DMS153 treated with DMSO at 0.1 percent for 48 hours (cell line): ENCODE measurements at regions not wholly inside any gene's neighbourhood (a gene's known extent, or its start where the extent isn't known, plus 50 kb on each side); places are given as distances from the start of the nearest gene placed in this dataset.
A peak's percentile ranks its signal among the peaks of the same experiment; 100 is the strongest.
"Not testable (repeated sequence)": the region's sequence is repeated elsewhere in the genome, so short reads cannot be mapped to it uniquely, and the experiment has no call there.

ENCODE experiments used
- DNase-seq: peaks from one replicate; lab custom pipeline; 2025; ENCODE audit not compliant: unreplicated experiment; lab: John Stamatoyannopoulos, UW

GRCh38 chr6:112401083-112401482 is 54.0 kb downstream of the RFPL4B start:
- DNase-seq = no peak

GRCh38 chr6:112407101-112407590 is 60.0 kb downstream of the RFPL4B start:
- no peak for DNase-seq

GRCh38 chr6:112408522-112408921 is 61.4 kb downstream of the RFPL4B start:
- no peak for DNase-seq

- DNase-seq = no peak
These were observed 62.2 kb downstream of the RFPL4B start for GRCh38 chr6:112409311-112409710.

GRCh38 chr6:112413780-112414179 is 66.7 kb downstream of the RFPL4B start:
- no peak for DNase-seq

GRCh38 chr6:112415366-112415765 is 68.2 kb downstream of the RFPL4B start:
- DNase-seq = no peak

- no peak for DNase-seq
These were observed 69.7 kb downstream of the RFPL4B start for GRCh38 chr6:112416866-112417265.

GRCh38 chr6:112427011-112427410 is 79.9 kb downstream of the RFPL4B start:
- not testable (repeated sequence) for DNase-seq

GRCh38 chr6:112427499-112427898 is 80.4 kb downstream of the RFPL4B start:
- DNase-seq = no peak

- DNase-seq = no peak
These were observed 81.3 kb downstream of the RFPL4B start for GRCh38 chr6:112428477-112428876.

- DNase-seq = no peak
These were observed 82.1 kb downstream of the RFPL4B start for GRCh38 chr6:112429226-112429625.

- DNase-seq = peak; percentile 19
These were observed 84.7 kb downstream of the RFPL4B start for GRCh38 chr6:112431803-112432202.

- no peak for DNase-seq
These were observed 85.7 kb downstream of the RFPL4B start for GRCh38 chr6:112432853-112433252.

GRCh38 chr6:112433457-112433856 is 86.3 kb downstream of the RFPL4B start:
- DNase-seq = peak; percentile 38

- no peak for DNase-seq
These were observed 87.8 kb downstream of the RFPL4B start for GRCh38 chr6:112434896-112435435.

- DNase-seq = no peak
These were observed 89.9 kb downstream of the RFPL4B start for GRCh38 chr6:112437058-112437457.

GRCh38 chr6:112439010-112439409 is 91.9 kb downstream of the RFPL4B start:
- no peak for DNase-seq

- DNase-seq = no peak
These were observed 92.3 kb downstream of the RFPL4B start for GRCh38 chr6:112439432-112439831.

GRCh38 chr6:112441607-112442006 is 94.5 kb downstream of the RFPL4B start:
- no peak for DNase-seq

- no peak for DNase-seq
These were observed 96.3 kb downstream of the RFPL4B start for GRCh38 chr6:112443179-112444065.

- not testable (repeated sequence) for DNase-seq
These were observed 101.7 kb downstream of the RFPL4B start for GRCh38 chr6:112448786-112449185.

- DNase-seq = no peak
These were observed 103.5 kb downstream of the RFPL4B start for GRCh38 chr6:112450663-112451062.
